ENCODE measurements at regions not wholly inside any gene's neighbourhood (a gene's known extent, or its start where the extent isn't known, plus 50 kb on each side); places are given as distances from the start of the nearest gene placed in this dataset.

DNA sequence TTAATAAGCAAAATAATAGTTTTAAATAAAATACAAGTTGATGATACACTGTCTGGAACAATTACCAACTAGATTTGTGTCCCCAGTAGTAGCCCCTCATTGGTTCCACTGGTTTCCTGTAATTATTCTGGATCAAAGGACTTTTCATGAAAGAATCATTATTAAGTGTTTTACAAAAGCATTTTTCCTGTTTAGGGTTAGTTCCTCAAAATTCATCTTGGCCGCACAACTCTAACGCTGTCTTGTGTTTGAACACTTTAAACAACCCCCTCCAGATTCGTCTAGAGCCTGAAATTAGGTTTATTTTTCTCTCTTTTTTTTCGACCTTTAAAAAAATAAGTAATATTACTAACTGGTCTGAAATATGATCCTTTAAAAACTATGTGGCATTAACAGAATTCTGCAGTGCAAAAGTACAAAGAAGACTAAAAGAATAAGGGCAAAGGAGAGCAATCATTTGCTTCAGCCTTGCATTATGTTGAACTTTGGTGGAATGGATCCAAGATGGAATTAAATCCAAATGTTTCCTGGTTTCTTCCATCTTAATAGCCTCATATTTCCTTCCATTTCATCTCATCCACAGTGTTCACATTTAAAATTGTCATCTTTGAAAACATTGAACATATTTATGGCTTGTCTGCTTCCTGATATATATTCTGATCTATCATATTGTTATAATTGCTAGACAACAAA lies 678.4 kb downstream of the IRS1 start:
- no peaks in the 10 kb centered on the region for H3K36me3 ChIP-seq
- H3K4me3 ChIP-seq (ENCODE audit: low read depth, low read length) = no peak overlapping the region
- H3K27me3 ChIP-seq (ENCODE audit: insufficient read depth, low read depth, severe bottlenecking) = no peaks in the 10 kb centered on the region
- no peaks in the 10 kb centered on the region for H3K9me3 ChIP-seq (ENCODE audit: severe bottlenecking)
- no peak overlapping the region for H3K27ac ChIP-seq
- TF ChIP-seq, protein P1, sequence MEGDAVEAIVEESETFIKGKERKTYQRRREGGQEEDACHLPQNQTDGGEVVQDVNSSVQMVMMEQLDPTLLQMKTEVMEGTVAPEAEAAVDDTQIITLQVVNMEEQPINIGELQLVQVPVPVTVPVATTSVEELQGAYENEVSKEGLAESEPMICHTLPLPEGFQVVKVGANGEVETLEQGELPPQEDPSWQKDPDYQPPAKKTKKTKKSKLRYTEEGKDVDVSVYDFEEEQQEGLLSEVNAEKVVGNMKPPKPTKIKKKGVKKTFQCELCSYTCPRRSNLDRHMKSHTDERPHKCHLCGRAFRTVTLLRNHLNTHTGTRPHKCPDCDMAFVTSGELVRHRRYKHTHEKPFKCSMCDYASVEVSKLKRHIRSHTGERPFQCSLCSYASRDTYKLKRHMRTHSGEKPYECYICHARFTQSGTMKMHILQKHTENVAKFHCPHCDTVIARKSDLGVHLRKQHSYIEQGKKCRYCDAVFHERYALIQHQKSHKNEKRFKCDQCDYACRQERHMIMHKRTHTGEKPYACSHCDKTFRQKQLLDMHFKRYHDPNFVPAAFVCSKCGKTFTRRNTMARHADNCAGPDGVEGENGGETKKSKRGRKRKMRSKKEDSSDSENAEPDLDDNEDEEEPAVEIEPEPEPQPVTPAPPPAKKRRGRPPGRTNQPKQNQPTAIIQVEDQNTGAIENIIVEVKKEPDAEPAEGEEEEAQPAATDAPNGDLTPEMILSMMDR (IDR thresholded peaks at IDR 0.05; ENCODE audit: low read depth, low read length) = no peak
- DNase-seq = no peak

DNA sequence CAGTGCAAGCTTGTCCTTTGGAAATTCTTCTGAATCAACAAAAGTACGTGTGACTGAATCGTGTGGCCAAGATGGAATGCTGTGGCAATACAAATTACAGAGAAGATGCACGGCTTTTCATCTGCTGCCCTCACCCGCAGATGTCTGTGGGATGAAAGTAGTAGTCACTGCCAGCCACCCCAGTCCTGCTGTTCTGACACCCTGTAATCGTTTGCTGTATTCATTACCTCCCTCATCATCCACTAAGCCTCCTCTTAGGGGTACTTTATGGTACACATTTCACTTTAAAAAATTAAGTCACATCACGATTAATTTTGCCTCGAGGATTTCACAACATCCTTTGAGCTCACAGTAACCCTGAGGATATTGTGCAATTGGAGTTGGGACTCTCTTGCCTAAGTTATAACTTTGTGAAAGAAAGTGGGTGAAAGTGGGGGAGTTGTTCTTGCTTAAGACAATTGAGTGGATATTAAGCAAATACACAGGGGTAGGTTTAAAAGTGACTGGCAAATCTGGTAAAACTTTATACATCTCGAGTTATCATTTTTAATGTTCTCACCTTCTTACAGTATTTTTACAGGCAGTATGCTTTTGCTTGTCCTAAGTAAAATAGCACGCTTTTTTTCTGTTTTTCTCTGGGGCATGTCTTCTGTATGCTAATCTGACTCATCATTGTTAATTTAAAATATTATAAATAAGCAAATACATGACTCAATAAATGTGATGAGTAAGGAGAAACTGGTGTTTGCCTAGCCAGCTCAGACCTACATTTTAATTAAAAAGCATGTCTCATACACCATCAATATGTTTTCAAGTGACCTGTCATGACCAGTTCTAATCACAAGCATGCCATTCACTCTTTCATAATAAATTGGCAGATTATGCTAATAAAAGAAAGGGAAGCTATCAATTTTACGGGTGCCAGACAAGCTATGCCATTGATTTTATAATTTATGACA lies 680.9 kb downstream of the IRS1 start:
- Histone ChIP-seq H3K27ac (no peak overlapping the region), H3K9me3 (ENCODE audit: severe bottlenecking) (no peaks in the 10 kb centered on the region), H3K36me3 (no peaks in the 10 kb centered on the region), H3K4me3 (ENCODE audit: low read depth, low read length) (no peak overlapping the region), H3K27me3 (ENCODE audit: insufficient read depth, low read depth, severe bottlenecking) (no peaks in the 10 kb centered on the region)
- TF ChIP-seq, protein P1 (IDR thresholded peaks at IDR 0.05; ENCODE audit: low read depth, low read length) = no peak
- DNase-seq = no peak

DNA sequence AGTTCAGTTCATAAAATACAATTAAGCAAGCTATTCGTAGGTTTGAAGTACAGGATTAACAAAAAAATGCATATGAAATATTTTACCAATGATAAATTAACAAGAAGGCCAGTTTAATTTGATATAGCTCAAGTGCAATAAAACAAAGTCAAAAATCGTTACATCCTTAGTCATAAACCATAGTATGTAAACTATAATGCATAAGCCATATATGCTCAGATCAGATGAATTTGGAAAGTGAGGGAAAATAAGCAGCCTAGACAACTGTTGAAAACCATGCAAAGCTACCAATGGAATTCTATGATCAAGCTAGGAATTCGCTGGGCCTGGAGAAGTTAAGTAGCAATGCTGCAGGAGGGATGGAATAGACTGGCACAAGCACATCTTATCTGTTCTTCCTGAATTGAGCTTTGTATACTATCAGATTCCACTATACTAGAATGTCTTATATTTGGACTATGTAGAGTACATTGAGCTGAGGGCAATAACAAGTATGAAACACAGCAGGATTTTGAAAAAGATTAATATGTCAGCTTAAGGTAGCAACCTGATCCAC lies 682.0 kb downstream of the IRS1 start:
- Histone ChIP-seq H3K9me3 (ENCODE audit: severe bottlenecking) (no peaks in the 10 kb centered on the region), H3K4me3 (ENCODE audit: low read depth, low read length) (no peak overlapping the region), H3K27ac (no peak overlapping the region), H3K36me3 (no peaks in the 10 kb centered on the region), H3K27me3 (ENCODE audit: insufficient read depth, low read depth, severe bottlenecking) (no peaks in the 10 kb centered on the region)
- TF ChIP-seq, protein P1 (IDR thresholded peaks at IDR 0.05; ENCODE audit: low read depth, low read length) = no peak
- DNase-seq = no peak

DNA sequence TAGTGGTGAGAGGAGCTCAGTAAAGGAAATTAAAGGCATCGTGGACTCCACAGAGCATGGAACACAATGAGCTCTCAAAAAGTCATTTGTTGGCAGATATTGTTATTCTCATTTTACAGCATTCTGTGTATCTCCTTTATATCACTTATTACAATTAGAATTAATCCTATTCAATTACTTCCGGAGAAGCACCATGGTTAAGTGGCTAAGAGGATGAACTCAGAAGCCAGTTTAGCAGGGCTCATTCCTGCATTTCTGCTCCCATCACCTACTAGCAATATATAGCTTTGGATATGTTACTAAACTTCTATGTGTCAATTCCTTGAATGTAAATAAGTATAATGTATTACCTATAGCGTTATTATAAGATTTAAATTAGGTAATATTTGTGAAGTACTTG lies 683.3 kb downstream of the IRS1 start:
- H3K27ac ChIP-seq = no peak overlapping the region
- TF ChIP-seq, protein P1 (IDR thresholded peaks at IDR 0.05; ENCODE audit: low read depth, low read length) = no peak
- DNase-seq = no peak

DNA sequence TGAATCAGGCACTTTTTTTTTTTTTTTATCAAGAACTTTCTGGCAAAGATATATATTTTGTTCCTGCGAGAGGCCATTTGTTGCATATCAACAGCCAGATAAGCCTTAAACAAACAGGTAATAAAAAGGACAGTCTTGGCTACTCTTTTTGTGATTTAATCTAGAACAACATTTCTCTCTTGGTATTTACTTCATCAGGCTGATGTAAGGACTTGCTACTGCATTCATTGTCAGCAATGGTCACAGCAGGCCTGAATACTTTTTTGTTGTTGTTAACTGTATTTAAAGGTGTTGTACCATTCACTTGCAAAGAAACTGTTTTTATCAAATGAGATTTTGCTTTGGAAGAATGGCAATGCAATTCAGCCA lies 683.8 kb downstream of the IRS1 start:
- Histone ChIP-seq H3K4me3 (ENCODE audit: low read depth, low read length) (no peak overlapping the region), H3K27me3 (ENCODE audit: insufficient read depth, low read depth, severe bottlenecking) (no peaks in the 10 kb centered on the region), H3K36me3 (no peaks in the 10 kb centered on the region), H3K27ac (no peak overlapping the region), H3K9me3 (ENCODE audit: severe bottlenecking) (no peaks in the 10 kb centered on the region)
- no peak for DNase-seq
- TF ChIP-seq, protein P1 (IDR thresholded peaks at IDR 0.05; ENCODE audit: low read depth, low read length) = no peak

More for the DNA sequence above, 683.3 kb downstream of the IRS1 start:
- H3K9me3 ChIP-seq (ENCODE audit: severe bottlenecking) = no peaks in the 10 kb centered on the region
- no peak overlapping the region for H3K4me3 ChIP-seq (ENCODE audit: low read depth, low read length)
- no peaks in the 10 kb centered on the region for H3K27me3 ChIP-seq (ENCODE audit: insufficient read depth, low read depth, severe bottlenecking)
- no peaks in the 10 kb centered on the region for H3K36me3 ChIP-seq

Data from WERI-Rb-1 (cell line).